Stimulated activated CD8-positive, alpha-beta memory T cell treated with anti-CD3 and anti-CD28 coated beads, Interleukin-7, amount 100 ng/mL, for 1 hour (primary cell): ENCODE measurements at regions not wholly inside any gene's neighbourhood (a gene's known extent, or its start where the extent isn't known, plus 50 kb on each side); places are given as distances from the start of the nearest gene placed in this dataset.

Experiments
- DNase-seq, 2 donors: peaks; one replicate each; pipeline ENCODE4 v3.0.0-alpha.2; 2020; ENCODE audit warnings: low read depth in 2 of 2

DNA sequence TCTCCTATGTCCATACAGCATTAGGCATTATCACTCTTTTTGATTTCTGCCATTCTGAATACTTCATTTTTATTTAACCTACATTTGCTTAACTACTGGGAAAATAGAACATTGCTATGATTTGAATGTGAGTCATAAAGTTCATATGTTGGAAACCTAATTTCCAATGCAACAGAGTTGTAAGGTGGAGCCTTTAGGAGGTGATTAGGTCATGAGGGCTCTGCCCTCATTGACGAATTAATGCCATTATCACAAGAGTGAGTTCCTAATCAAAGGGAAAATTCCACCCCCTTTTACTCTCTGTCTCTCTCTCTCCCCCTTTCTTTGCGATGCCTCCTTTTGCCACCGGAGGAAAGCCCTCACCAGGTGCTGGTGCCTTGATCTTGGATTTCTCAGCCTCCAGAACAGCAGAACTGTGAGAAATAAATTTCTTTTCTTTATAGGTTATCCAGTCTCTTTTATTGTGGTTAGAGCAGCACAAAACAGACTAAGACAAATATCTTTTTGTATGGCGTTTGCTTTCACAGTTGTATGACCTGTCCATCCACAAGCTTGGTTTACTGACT, 180.1 kb upstream of the ARID2 start:
- no peak for DNase-seq

GRCh38 chr12:45553204-45553603, 176.3 kb upstream of the ARID2 start:
- no peak for DNase-seq

- no peak for DNase-seq
These were observed 172.5 kb upstream of the ARID2 start for GRCh38 chr12:45557016-45557415.

- no peak for DNase-seq
These were observed 171.2 kb upstream of the ARID2 start for GRCh38 chr12:45558353-45558752.

- no peak for DNase-seq
These were observed 170.0 kb upstream of the ARID2 start for GRCh38 chr12:45559537-45559936.

- no peak for DNase-seq
These were observed 168.8 kb upstream of the ARID2 start for GRCh38 chr12:45560689-45561088.

DNA sequence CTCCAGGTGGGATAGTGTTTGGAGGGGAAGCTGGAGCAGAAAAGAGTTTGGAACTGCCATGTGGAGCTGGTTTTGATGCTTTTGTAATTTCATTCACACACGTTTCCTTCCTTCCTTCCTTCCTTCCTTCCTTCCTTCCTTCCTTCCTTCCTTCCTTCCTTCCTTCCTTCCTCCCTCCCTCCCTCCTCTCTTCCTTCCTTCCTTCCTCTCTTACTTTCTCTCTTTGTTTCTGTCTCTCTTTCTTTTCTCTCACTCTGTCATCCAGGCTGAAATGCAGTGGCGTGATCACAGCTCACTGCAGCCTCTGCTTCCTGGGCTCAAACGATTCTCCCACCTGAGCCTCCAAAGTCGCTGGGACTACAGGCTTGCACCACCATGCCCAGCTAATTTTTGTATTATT, 168.0 kb upstream of the ARID2 start:
- DNase-seq = no peak

DNA sequence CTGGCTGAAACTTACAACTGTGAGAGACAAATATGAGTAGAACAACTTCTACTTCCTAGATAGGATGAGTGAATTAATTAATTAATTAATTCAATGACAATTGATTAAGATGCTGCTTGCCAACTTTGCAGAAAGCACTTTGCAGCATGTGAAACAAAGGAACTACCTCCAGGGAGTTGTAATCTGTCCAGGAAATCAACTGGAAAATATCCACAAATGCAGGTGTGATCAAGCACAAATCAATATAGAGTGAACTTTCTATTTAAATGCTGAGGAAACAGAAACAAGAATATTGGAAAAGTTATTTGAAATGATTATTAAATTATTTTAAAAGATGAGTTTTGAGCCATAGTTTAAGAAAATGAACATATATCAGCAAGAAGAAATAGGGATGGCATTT, 163.9 kb upstream of the ARID2 start:
- DNase-seq = no peak

- no peak for DNase-seq
These were observed 163.2 kb upstream of the ARID2 start for GRCh38 chr12:45566257-45566656.

DNA sequence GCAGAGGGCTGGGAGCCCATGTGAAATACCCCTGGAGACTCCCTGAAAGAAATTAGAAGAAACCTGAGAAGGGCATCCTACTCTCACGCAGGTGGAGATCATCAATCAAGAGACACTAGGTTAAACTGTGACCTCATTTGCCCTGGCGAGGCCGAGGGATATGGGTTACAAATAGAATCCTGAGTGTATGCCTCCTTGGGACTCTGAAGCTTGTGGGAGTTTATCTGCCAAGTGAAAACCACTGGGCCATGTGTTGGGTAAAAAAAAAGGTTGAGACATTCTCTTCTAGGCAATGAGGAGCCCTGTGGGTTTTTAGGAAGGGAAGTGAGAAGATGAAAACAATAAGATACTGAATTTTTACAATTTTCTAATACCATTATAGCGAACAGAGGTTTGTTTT, 160.7 kb upstream of the ARID2 start:
- DNase-seq = no peak

DNA sequence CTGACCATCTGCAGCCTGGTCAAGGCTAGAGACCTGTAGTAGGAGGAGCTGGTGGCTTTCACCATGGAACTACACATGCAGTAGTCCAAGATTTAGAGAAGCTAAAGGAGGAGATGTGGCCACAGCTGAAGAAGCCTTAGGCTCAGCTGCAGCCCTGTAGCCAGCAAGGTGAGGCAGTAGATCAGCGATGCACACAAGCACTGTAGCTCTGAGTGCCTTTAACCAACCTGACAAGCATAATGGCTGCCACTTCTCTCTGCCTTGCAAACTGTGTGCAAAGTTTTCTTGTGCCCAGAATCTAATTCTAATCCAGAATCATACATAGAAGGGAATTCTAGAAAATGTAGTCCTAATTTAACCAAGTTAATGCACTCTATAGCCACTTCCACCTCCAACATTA, 159.0 kb upstream of the ARID2 start:
- no peak for DNase-seq

GRCh38 chr12:45572114-45572513, 157.4 kb upstream of the ARID2 start:
- no peak for DNase-seq

- DNase-seq = no peak
These were observed 154.1 kb upstream of the ARID2 start for GRCh38 chr12:45575417-45575816.

DNA sequence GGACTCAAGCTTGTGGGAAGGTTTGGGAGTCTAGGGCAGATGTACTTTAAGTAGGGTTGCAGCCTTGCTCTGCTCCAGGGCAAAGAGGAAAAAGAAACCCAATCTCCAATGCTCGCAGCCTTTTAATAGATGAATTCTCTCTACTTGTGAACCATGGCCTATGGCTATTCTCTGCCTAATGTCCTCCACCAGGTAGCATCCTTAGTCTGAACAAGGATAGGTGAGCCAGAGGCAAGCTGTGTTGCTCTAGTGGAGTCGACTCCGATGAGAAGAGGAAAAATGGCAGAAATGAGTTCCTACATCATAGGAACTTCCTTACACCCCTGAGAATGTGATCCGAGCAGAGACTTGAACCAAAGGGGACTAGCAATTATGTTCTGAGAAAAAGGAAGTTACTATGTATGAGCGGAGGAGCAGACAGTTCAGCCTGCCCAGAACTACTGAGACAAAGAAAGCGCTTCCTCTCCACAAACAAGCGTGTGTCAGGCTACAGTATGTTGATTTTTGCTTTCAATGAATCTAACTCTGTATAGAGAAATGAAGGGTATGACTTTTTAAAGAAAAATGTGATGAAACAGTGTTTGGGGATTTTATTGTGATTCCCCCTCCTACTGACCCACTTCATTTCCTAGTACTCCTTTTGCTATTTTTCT, 153.6 kb upstream of the ARID2 start:
- no peak for DNase-seq

GRCh38 chr12:45577844-45578399, 151.6 kb upstream of the ARID2 start:
- no peak for DNase-seq

DNA sequence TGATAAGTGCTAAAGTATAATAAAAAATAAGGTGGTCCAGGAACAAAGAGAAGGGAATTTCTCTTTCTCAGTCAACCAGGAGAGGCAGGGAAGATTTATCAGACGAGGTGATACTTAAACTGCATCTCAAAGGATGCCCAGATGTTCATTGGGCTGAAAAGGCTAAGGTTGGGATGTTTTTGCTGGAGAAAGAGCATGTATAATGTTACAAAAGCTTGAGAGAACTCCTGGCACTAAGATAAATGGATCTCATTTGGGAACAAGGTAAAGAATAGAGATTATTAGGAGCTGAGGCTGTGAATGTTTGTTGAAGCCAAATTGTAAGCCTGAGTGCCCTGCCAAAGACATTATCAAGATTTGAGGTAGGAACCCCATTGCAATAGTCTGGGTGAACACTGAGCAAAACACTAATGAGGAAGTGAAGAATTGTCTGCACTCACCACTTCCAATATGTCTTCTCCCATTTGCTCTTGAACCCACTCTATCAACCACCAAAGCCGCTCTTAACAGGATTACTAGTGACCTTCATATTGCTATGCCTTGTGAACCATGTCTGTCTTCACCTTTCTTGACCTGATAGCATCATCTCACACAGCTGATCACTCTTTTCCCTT, 149.0 kb upstream of the ARID2 start:
- no peak for DNase-seq

DNA sequence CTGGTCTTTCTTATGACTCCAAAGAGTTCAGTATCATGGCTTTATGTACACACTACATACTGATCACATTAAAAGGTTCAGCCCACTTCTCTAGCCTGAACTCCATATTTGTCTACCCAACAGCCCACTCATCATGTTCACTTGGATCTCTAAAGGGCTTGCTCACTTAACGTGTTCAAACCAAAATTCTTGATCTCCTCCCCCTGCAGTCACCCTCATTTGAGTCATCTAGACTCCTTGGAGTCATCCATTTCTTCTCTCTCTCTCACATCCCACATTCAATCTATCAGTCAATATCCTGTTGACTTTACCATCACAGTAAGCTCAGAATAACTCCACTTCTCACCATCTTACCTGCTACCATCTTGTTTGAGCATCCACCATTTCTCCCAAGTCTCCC, 148.4 kb upstream of the ARID2 start:
- DNase-seq = no peak

GRCh38 chr12:45582536-45582935, 147.0 kb upstream of the ARID2 start:
- DNase-seq = no peak

GRCh38 chr12:45582986-45583659, 146.4 kb upstream of the ARID2 start:
- no peak for DNase-seq

DNA sequence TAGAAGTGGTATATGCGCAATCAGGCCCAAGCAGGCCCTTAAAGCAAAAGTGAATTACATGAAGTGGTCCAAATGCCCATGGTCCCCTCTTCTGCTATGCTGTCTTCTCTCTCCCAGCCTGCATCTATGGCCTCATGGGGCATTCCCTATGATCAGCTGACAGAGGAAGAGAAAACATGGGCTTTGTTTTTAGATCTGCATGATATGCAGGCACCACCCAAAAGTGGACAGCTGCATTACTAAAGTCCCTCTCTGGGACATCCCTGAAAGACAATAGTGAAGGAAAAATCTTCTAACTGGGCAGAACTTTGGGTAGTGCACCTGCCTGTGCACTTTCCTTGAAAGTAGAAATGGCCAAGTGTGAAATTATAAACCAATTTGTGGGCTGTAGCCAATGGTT, 145.2 kb upstream of the ARID2 start:
- no peak for DNase-seq

GRCh38 chr12:45585522-45586230, 143.8 kb upstream of the ARID2 start:
- no peak for DNase-seq

DNA sequence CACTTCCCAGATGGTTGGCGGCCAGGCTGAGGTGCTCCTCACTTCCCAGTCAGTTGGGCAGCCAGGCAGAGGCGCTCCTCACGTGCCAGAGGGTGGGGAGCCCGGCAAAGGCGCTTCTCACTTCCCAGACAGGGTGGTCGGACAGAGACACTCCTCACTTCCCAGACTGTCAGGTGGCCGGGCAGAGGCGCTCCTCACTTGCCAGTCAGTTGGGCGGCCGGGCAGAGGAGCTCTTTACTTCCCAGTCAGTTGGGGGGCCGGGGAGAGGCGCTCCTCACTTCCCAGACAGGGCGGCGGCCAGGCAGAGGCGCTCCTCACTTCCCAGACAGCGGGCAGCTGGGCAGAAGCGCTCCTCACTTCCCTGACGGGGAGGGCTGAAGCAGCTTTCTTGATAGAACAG, 143.0 kb upstream of the ARID2 start:
- DNase-seq = no peak
